SK-N-MC (cell line): ENCODE measurements at regions not wholly inside any gene's neighbourhood (a gene's known extent, or its start where the extent isn't known, plus 50 kb on each side); places are given as distances from the start of the nearest gene placed in this dataset.
"Not testable (repeated sequence)": the region's sequence is repeated elsewhere in the genome, so short reads cannot be mapped to it uniquely, and the experiment has no call there.

ENCODE experiments used
- EZH2 ChIP-seq: fragments of 200-600 bp; sonication (generic); IDR thresholded peaks from one replicate; pipeline ENCODE4 v1.6.1; 2017; ENCODE audit warnings: antibody characterized with exemption
- POLR2AphosphoS5 ChIP-seq: IDR thresholded peaks from 2 replicates; pipeline ENCODE4 v1.6.1; 2012; ENCODE audit warnings: mild to moderate bottlenecking, low read depth, low read length, borderline replicate concordance

DNA sequence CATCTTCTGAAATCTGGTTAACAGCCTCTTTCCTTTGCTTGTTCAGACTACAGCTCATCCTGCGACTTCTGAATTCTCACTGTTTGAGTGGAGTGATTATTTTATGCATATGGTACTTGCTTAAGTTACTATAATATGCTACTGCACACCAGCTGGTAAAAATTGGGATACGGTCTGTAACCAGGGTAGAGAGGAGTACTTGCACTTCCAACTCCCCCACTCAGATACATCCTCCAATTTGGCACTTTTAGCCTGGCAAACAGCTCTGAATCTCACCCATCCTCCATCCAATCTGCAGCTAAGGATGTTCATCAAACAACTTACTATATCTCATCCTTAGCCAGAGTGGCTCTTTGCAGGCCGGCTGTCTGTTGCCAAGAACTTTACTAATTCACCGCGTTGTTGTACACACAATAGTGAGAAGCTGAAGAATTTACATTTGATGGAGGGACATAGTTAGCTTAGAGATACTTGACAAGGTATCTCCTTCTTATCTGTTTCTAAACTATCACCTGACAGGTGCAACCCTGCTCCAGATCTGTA lies 1323.6 kb upstream of the ALCAM start:
- TF ChIP-seq EZH2, POLR2AphosphoS5: not testable (repeated sequence)
